Endothelial cell of umbilical vein (primary cell): ENCODE measurements at regions not wholly inside any gene's neighbourhood (a gene's known extent, or its start where the extent isn't known, plus 50 kb on each side); places are given as distances from the start of the nearest gene placed in this dataset.

Experiments
- CTCF ChIP-seq, 2 donors: IDR thresholded peaks; 1 replicate in 1 of 2; 2 replicates in 1 of 2; pipeline ENCODE4 v1.5.1; 2011; ENCODE audit warnings: low read length in 2 of 2, mild to moderate bottlenecking in 2 of 2, moderate library complexity in 2 of 2, control low read depth in 1 of 2, inconsistent platforms in 1 of 2, low read depth in 1 of 2; ENCODE audit not compliant: insufficient read depth in 1 of 2; ENCODE audit errors: extremely low read depth in 1 of 2
- EZH2 ChIP-seq: IDR thresholded peaks from 2 replicates; pipeline ENCODE4 v1.6.1; 2012; ENCODE audit warnings: borderline replicate concordance, low read depth, mild to moderate bottlenecking, moderate library complexity, low read length, inconsistent platforms; ENCODE audit not compliant: severe bottlenecking

GRCh38 chr15:88993662-88994061 is 80.5 kb upstream of the MFGE8 start:
- TF ChIP-seq CTCF (IDR thresholded peaks at IDR 0.05; ENCODE audit: extremely low read depth in 1 of 2, insufficient read depth in 1 of 2, low read depth in 1 of 2, low read length in 2 of 2): no peak
- no peak for TF ChIP-seq EZH2
